GM19043 (cell line): ENCODE measurements at regions not wholly inside any gene's neighbourhood (a gene's known extent, or its start where the extent isn't known, plus 50 kb on each side); places are given as distances from the start of the nearest gene placed in this dataset.
A peak's percentile ranks its signal among the peaks of the same experiment; 100 is the strongest.
"Not testable (repeated sequence)": the region's sequence is repeated elsewhere in the genome, so short reads cannot be mapped to it uniquely, and the experiment has no call there.

Experiments
- ATAC-seq: cut with Tn5 transposase; IDR thresholded peaks from one replicate; pipeline ENCODE4 v1.9.1; 2021; ENCODE audit warnings: low read depth; ENCODE audit not compliant: unreplicated experiment

DNA sequence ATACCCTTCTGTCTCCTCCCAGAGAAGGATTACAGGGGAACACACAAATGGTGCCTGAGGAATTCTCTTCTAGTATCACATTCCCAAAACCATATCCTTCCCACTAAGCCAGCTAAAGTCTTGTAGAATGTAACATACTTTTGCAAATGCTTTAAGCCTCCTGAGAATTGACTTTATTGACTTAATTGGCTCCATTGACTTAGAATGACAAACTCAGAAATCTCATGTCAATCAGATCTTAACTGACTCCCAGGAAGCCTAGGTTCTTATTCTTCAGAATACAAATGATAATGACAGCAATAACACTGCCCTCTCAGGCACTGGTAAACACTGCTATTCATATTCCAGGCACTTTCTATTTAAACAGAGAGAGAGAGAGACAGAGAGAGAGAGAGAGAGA is 356.9 kb upstream of the PRKCQ start:
- ATAC-seq = no peak

DNA sequence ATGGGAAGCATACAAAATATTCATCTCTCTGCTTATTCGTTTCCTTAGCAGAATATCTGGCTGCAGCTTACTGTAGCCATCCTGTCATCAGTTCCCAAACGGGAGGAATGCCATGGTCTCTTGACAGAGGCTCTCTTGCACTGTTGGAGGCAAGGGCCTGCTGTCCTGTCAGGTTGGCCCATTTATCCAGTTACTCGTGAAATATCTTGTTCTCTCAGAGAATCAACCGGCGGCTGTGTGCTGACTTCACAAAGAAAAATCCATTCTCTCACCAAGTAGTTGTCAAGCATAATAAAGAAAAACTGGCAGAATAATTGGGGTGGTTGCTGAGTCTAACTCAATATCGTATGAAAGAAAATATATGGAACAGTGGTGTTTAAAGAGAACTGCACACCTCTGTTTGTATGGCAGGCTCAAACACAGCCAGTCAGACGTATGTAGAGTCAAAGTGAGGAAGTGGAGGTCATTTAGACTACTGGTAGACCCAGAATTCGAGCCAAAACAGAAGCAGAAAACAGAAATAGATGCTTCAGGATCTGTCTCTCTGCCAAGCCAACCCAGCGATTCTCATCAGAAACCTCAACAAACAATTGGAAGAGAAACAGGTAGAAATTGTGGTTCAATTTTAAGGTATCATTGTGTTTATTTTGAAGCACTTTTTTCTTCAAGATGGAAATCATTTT is 349.2 kb upstream of the PRKCQ start:
- ATAC-seq = no peak

DNA sequence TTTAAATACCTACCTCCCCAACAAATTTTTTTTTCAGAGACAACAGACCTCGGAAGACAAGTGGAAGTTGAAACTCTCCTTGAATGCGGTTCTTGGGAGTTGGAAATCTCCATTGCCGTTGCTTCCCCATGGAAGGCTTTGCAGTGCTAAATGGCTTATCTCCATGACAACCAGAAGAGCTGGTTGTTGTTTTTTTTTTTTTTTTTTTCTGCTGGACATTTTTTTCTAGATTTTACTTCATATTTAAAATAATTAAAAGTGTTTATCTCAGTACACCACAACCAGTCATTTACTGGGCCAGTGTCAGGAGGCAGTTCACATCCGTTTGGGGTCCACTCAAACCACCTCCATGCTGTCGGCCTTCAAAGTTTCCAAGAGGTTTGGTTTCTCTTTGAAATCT is 348.5 kb upstream of the PRKCQ start:
- ATAC-seq = no peak

DNA sequence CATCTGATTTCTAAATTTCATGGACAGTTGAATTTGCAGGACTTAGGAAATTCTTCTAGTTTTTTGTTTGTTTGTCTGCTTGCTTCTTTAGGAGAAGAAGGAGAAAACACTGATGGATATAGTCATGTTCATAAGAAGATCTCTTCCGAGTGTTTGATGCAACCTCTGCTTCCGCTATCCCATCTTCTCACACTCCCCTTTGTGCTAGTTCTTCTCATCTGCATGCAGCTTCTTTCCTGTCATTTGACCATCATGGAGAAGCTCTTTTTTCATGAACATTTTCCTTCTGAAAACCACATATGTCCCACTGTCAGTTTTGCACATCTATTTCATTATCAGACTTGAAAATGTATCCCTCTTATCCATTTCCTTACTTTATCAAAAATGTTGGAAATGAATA is 346.9 kb upstream of the PRKCQ start:
- no peak for ATAC-seq

DNA sequence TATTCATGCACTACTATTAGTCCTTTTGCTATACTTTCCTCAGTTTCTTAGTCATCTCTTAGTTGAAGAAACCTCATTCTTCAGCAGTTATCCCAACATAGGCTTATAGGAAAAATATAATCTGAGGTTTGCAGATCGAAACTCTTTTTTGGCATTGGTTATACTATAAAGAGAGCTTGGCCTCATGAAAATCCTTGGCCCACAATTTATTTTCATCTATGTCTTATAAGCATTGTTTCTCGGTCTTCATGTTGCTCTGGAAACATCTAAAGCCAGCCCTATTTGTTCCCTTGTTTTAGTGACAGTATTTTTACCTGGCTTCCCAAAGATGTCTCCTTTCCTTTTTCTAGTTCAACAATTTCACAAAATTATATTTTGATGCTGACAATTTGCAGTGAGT is 345.1 kb upstream of the PRKCQ start:
- no peak for ATAC-seq

DNA sequence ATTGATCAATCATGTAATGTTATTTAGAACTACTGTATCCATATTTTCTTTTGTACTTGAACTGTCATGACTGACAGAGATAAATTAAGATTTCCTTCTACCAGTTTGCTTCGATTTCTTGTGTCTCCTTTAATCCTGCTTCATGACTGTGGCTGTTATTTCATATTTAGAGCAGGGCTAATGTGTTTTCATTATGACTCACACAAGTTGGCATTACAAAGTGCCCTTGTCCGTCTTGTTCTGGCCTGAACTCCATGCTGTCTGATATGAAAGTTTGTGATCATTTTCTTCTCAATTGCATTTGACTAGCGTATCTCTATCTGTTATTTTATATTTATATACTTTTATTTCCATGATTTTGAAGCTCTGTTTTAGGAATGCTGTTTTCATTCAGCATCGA is 344.1 kb upstream of the PRKCQ start:
- no peak for ATAC-seq

DNA sequence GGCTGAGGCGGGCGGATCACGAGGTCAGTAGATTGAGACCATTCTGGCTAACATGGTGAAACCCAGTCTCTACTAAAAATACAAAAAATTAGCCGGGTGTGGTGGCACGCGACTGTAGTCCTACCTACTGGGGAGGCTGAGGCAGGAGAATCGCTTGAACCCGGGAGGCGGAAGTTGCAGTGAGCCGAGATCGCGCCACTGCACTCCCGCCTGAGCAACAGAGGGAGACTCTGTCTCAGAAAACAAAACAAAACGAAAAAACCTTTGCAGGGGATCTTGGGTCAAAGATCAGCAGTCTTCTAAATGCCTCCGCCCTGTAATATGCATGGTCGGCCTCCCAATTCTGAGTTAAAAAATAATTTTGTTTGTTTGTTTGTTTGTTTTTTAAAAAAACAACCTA is 340.9 kb upstream of the PRKCQ start:
- not testable (repeated sequence) for ATAC-seq

DNA sequence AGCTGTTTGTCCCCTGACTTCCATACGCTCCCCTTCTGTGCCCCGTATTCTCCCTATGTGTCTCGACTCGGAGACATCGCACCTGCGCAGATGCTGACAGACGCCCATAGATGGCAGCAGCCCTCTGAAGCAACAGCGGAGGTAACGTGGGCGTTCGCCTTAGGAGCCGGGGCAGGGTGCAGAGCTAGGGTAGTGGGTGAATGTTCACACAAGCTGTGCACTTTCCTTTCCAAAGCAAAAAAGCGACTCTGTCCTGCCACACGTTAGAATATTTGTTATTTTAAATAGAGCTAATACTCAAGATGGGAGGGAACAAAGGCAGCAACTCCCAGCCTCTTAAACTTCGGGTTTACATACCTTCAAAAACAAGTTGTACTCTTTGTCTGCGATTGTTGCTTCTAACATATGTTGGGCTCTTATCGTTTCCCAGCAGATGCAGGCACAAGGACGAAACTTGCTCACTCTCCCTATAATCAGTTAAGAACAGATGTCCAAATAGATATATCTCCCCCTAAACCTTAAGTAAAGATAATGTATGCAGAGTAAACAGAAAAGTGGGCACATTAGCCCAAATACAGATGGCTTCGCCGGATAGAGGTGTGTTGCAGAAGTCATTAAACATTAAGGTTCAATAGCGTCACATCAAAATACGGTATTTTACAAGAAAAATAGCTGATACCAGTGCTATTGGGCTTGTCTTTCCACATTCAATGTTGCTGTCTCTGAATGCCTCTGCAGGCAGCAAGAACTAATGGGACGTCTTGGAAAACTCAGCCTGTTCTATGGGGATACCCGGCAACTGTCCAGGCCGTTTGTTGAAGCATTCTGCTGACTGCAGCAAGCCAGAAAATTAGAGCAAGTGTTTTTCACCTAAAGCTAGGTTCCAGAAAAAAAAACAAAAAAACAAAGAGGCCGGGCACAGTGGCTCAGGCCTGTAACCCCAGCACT is 340.3 kb upstream of the PRKCQ start:
- peak; percentile 95 for ATAC-seq

DNA sequence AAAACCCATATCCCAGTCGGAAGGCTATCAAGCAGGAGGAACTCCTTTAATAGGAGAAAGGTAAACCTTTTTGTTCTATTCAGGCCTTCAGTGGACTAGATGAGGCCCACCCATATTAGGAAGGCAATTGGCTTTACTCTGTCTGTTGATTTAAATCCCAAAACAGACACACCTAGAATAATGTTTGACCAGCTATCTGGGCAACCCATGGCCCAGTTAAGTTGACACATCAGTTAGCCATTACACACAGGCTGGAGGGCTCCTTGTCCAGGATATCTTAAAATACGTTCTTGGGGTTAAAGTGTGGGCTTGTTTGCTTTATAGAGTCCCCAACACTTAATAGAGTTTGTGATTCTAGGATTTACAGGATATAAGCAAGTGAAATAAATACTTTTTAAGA is 339.0 kb upstream of the PRKCQ start:
- no peak for ATAC-seq

DNA sequence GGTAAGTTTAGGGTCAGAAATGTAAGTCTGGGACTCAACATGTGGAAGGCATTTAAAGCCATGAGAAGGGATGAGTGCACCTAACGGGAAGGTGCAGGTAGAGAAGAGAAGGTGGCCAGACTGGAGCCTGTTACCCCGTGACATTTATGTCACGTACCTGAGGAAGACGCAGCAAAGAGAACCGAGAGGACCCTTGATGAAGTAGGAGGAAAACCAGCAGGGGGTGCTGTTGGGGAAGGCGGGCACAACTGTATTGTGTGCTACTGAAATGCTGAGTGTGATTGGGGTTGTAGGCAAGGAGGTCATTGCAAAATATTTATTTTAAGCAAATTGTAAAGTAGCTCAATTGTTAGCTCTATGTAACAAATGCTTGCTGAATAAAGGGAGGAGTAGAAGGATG is 338.2 kb upstream of the PRKCQ start:
- ATAC-seq = no peak

DNA sequence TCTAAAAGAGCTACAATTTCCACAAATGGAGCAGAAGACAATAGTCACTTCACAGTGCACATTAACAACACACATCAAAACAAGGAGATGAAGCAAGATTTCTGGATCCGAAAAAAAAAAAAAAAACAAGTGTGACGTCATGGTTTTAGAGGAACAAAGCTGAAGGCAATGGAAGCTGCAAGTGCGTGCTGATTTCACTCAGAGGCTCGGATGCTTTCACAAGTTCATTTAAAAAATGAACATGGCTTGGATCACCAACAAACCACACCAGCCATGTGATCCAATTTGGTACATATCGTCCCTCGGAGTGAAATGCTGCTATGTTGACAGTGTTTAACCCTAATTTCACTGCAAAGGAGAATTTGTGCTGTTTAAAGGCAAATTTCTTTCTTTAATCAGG is 337.0 kb upstream of the PRKCQ start:
- ATAC-seq = no peak

DNA sequence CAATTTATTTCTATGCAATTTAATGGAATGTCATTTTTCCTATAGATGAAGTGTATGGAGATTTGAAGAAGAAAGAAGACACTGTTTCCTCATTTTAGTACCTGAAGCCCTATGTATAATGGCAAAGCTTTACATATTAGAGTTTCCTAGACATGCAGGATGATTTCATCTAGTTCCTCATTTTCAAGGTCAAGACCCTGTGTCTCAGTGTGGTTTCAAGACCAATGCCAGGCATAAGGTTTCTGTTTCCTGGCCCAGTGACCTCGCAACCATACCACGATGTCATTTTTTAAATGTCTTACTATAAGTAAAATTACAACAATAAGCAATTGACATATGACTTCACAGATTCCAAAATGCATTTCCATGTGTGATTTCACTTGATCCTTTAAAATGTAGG is 336.5 kb upstream of the PRKCQ start:
- ATAC-seq = no peak

DNA sequence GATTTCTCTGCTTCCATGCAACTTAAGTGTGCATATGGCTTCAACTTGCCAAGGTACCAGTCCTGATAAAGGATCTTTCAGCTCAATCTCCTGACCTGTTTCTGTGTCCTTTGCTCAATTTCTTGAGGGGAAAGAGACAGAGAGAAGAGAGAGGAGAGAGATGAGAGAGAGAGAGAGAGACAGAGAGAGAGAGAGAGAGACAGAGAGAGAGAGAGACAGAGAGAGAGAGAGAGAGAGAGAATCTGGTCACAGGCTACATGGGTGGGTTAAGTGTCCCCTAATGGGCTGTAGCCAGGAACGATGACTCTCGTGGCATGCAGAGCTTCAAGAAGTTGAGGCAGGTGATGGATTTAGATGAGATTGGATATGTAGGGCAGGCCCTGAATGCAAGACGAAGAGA is 335.2 kb upstream of the PRKCQ start:
- ATAC-seq = no peak

DNA sequence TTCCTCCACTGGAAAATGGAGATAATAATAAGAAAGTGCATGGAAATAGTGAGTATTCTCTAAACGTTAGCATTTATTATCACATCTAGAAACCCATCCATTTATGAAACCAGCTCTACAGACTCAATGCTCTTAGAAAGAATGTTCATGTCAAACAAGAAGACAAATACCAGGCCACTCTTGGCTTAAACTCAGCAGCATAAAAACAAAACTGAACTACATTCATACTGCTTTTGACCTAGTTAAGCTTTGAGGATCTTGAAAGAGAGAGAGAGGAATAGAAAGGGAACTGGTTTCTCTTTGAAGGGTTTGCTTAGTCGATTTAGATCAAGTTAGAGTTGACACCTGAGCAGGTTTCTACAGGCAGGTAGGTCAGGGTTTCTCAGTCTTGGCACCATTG is 332.9 kb upstream of the PRKCQ start:
- no peak for ATAC-seq

DNA sequence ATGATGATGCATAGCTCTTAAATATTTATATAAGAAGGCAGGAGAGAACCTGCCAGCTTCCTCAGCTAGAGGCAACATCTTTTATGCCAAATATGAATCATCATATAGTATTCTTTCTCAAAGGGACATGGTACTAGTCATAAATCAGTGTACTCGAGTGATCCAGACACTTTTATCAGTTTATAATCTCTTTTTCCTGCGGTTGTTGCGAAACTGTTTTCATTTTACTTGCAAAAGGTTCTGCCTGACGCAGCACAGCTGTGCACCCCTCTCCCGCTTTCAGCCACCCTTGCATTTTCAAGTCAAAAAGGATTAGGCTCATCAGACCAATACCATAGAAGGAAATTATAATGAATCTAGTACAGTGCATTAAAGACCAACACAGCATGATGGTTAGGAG is 332.3 kb upstream of the PRKCQ start:
- no peak for ATAC-seq

DNA sequence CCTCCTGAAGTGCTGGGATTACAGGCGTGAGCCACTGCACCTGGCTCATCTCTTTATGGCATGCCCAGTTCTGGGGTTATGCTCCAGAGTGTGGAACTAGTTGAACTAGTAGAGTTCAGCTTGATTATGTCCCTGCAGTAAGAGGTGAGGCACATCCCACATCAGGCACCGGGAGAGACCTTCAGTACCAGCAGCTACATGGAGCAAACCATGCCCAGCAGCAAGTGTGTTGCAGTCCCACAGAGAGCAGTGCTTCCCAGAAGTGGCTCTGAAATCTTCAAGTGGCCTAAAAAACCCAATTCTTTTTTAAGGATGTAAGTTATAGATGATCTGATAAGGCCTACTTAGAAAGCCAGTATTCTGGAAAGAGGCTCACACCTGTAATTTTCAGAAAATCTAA is 331.9 kb upstream of the PRKCQ start:
- ATAC-seq = no peak

DNA sequence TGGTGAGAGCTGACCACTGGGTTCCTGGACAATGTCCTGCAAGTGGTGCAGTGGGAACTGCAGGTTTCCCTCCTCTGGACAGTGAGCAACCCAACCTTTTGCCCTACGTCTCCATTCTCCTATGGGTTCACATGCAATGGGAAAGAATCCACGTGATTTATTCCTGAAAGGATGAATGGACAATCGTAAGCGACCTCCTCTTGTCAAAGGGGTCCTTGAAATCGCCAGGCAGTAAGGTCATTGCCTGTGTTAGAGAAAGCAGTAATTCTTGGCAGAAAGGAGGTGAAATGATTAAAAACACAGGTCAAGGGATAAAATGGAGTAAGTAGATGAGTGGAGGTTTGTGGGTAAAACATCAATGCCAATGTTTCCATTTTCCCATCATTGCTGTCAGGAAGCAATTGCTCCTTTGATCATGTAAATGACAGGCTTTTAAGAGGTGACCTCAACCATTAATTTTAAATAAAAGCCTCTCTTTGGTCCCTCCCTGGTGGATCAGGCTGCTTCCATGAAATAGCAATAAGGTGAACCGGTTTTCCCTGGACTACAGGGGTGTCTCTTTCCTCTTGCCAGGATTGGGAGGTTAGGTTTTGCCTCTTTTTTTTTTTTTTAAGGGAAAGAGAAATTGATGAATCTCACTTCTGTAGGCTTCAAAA is 330.0 kb upstream of the PRKCQ start:
- no peak for ATAC-seq

DNA sequence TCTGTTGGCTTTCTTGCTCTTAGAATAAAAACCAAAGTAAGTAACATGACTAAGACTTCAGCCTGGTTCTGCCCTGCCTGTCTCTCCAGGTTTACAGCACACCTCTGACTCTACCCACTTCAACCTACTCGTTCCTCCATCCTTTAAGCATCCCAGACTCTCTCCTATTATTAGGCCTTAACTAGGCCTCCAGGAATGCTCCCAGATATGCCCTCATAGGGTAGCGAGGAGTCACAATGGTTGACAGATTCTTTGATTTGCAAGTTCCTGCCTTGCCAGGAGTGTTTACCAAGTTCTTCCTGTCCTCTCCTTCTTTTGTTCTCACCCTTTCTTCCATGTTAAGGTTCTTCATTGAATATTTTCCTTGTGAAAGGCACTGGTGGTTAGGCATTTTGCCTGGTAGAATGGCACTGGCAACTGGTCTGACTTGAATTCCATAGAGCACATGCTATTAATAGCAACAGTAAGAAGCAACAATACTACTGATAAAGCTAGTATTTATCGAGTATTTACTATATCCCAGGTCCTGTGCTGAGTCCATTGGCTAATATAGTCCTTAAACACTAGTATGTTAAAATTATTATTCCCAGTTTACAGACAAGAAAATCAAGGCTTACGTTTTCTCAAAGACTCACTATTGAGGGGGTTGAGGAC is 327.9 kb upstream of the PRKCQ start:
- no peak for ATAC-seq

DNA sequence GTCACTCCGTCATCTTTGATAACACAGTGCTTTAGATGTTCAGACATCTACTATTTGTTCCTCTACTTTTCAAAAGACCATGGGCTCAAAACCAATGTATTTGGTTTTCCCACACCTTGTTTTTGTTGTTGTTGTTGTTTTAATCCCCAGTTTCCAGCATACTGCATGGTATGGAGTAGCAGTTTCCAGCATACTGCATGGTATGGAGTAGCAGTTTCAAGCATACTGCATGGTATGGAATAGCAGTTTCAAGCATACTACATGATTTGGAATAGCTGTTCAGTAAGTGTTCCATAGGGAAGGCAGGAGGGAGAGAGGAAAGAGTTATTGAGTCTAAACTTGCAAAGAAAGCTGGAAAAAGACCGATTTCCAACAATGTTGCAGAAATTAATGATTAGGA is 314.3 kb upstream of the PRKCQ start:
- no peak for ATAC-seq

DNA sequence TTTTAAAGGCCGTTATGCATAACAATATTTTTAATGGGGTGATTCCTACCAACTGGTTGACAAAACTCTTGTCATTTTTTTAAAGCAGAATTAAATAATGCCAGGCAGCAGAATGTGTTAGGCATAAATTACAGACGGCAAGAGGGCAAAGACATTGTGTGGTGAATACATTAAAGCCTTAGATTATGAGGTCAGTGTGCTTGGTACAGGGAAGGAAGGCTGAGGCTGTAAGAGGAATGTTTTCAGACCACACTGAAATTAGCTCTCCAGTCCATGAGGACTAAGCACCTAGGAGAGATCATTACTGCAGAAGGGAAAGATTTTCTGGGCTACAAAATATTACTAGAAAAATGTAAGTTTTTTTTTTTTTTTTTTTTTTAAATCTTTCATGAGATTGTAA is 312.8 kb upstream of the PRKCQ start:
- ATAC-seq = no peak

DNA sequence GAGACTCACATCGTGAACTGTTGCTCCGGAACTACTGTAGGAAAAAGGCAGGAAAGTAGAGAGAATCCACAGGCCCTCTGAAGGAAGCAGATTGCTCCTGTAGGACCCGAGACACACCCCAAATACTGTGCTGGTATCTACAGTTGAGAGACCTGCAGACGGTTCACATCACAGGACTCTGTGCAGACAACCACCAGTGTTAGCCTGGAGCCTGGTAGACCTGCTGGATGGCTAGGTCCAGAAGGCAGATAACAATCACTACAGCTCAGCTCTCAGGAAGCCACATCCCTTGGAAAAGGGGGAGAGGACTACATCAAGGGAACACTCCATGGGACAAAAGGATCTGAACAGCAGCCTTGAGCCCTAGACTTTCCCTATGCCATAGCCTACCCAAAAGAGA is 311.8 kb upstream of the PRKCQ start:
- ATAC-seq = no peak
